GM12878 (cell line): ENCODE measurements at regions not wholly inside any gene's neighbourhood (a gene's known extent, or its start where the extent isn't known, plus 50 kb on each side); places are given as distances from the start of the nearest gene placed in this dataset.

Experiments
- BMI1 ChIP-seq: fragments of 450-650 bp; IDR thresholded peaks from 2 replicates; pipeline ENCODE4 v1.6.1; 2016; ENCODE audit warnings: mild to moderate bottlenecking, moderate library complexity, borderline replicate concordance
- CEBPZ ChIP-seq: fragments of 150-350 bp; IDR thresholded peaks from 2 replicates; pipeline ENCODE4 v1.6.1; 2016; ENCODE audit warnings: low read depth, low read length
- CTCF ChIP-seq, 3 experiments: IDR thresholded peaks in 2 of 3; conservative IDR thresholded peaks in 1 of 3; 2 replicates each; pipeline ENCODE4 v1.5.1; 2011; ENCODE audit warnings: low read depth in 3 of 3, low read length in 3 of 3, mild to moderate bottlenecking in 3 of 3, control low read depth in 2 of 3, moderate library complexity in 2 of 3, inconsistent platforms in 1 of 3, mixed read lengths in 1 of 3; ENCODE audit not compliant: control insufficient read depth in 2 of 3, insufficient read depth in 1 of 3; ENCODE audit errors: extremely low read depth in 1 of 3
- FOS ChIP-seq: IDR thresholded peaks from 3 replicates; pipeline ENCODE4 v1.6.1; 2011; ENCODE audit warnings: borderline replicate concordance; ENCODE audit not compliant: insufficient read length; ENCODE audit errors: extremely low read depth
- FOXM1 ChIP-seq: IDR thresholded peaks from 2 replicates; pipeline ENCODE4 v1.6.1; 2012; ENCODE audit warnings: low read depth, mild to moderate bottlenecking, inconsistent platforms, low read length, moderate library complexity
- MTA3 ChIP-seq: IDR thresholded peaks from 2 replicates; pipeline ENCODE4 v1.6.1; 2012; ENCODE audit warnings: low read length, inconsistent platforms, borderline replicate concordance
- MXI1 ChIP-seq: fragments of 150-350 bp; IDR thresholded peaks from 2 replicates; pipeline ENCODE4 v1.6.1; 2011; ENCODE audit warnings: low read depth, mild to moderate bottlenecking, inconsistent platforms, low read length, improper control_type of control experiment
- PAX8 ChIP-seq: fragments of 450-650 bp; IDR thresholded peaks from 2 replicates; pipeline ENCODE4 v1.6.1; 2017; ENCODE audit warnings: mild to moderate bottlenecking, moderate library complexity
- POLR2AphosphoS5 ChIP-seq: IDR thresholded peaks from 2 replicates; pipeline ENCODE4 v1.6.1; 2011; ENCODE audit warnings: mild to moderate bottlenecking, low read length, inconsistent platforms
- RB1 ChIP-seq: fragments of 450-650 bp; formaldehyde crosslinking; IDR thresholded peaks from 2 replicates; pipeline ENCODE4 v1.6.1; 2017; ENCODE audit warnings: mild to moderate bottlenecking, borderline replicate concordance
- SIN3A ChIP-seq: IDR thresholded peaks from 2 replicates; pipeline ENCODE4 v1.6.1; 2012; ENCODE audit warnings: low read depth, low read length, improper control_type of control experiment
- TCF12 ChIP-seq: IDR thresholded peaks from 2 replicates; pipeline ENCODE4 v1.6.1; 2011; ENCODE audit warnings: low read depth, mild to moderate bottlenecking, low read length

GRCh38 chr17:53134548-53134947 lies 688.2 kb upstream of the KIF2B start:
- TF ChIP-seq BMI1 (no peak), CTCF (IDR thresholded peaks at IDR 0.05 in 2 of 3, conservative IDR thresholded peaks at IDR 0.05 in 1 of 3; ENCODE audit: control insufficient read depth in 2 of 3, extremely low read depth in 1 of 3, insufficient read depth in 1 of 3, low read depth in 3 of 3, low read length in 3 of 3) (no peak), POLR2AphosphoS5 (no peak), MXI1 (no peak), FOS (no peak), CEBPZ (no peak), MTA3 (no peak), RB1 (no peak), FOXM1 (no peak), TCF12 (no peak), SIN3A (no peak), PAX8 (no peak)
